HG03469 (cell line): ENCODE measurements at regions not wholly inside any gene's neighbourhood (a gene's known extent, or its start where the extent isn't known, plus 50 kb on each side); places are given as distances from the start of the nearest gene placed in this dataset.
"Not testable (repeated sequence)": the region's sequence is repeated elsewhere in the genome, so short reads cannot be mapped to it uniquely, and the experiment has no call there.

Experiments used
- ATAC-seq: cut with Tn5 transposase; IDR thresholded peaks from one replicate; pipeline ENCODE4 v1.9.1; 2021; ENCODE audit warnings: mild to moderate bottlenecking, moderate library complexity, moderate number of reproducible peaks; ENCODE audit not compliant: unreplicated experiment

- ATAC-seq, result no peak
These were observed 57.1 kb upstream of the EOMES start for GRCh38 chr3:27779176-27779575.

DNA sequence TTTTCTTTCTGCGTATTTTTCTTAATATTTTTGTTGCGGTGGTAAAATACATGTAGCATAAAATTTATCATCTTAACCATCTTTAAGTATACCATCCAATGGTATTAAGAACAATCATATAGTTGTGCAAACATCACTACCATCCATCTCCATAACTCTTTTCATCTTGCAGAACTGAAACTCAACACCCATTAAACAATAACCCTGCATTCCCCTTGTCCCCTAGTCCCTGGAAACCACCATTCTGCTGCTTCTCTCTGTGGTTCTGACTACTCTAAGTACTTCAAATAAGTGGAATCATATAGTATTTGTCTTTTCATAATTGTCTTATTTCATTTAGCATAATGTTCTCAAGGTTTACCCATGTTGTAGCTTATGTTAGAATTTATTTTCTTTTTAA, 67.3 kb upstream of the EOMES start:
- no peak for ATAC-seq

GRCh38 chr3:27791956-27792355, 69.8 kb upstream of the EOMES start:
- no peak for ATAC-seq

GRCh38 chr3:27792869-27793268, 70.7 kb upstream of the EOMES start:
- ATAC-seq, result no peak

DNA sequence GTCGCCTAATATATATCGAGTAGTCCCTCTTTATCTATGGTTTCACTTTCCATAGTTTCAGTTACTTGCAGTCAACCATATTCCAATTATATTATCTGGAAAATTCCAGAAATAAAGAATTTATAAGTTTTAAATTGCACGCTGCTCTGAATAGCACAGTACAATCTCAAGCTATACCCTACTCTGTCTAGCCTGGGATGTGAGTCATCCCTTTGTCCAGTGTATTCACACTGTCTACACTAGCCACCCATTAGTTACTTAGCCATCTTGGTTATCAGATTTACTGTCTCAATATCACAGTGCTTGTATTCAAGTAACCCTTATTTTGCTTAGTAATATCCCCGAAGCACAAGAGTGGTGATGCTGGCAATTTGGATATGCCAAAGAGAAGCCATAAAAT, 72.1 kb upstream of the EOMES start:
- ATAC-seq, result no peak

- no peak for ATAC-seq
These were observed 74.3 kb upstream of the EOMES start for GRCh38 chr3:27796365-27796875.

DNA sequence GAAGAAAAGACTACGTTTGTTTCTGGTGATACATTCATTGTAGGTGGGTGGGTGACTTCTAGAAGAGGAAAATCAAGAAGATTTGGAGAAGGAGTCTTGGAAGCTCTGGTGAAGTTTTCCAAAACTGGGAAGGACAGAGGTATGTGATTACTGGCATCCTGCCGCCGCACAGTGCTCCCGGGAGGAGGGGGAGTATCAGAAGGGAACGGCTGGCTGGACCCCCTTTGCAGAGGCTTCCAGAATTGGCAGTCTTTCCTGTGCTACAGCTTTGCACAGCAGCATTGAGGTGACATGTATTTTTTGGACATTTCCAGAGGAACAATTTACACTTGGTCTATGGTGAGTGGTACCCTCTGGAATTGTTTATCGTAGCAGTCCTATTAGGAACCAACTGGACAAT, 75.7 kb upstream of the EOMES start:
- no peak for ATAC-seq

- no peak for ATAC-seq
These were observed 78.1 kb upstream of the EOMES start for GRCh38 chr3:27800261-27800660.

- no peak for ATAC-seq
These were observed 80.3 kb upstream of the EOMES start for GRCh38 chr3:27802425-27802824.

DNA sequence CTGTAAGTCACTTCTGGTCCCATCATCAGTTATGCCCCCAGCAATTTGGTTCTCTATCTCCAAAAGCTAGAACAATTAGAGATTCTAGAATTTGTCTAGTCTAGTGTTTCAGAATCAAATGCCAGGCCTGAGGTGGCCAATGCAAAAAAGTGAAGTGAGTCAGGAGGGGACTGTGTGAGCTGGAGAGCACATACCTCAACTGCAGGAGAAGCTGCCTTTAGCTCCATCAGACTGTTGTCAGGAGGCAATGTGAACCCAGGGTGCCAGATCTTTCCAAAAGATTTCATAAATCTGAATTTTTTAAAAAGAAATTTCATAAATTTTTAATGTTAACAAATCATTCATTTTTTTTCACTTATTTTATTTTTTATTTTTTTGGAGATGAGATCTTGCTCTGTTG, 80.7 kb upstream of the EOMES start:
- no peak for ATAC-seq

GRCh38 chr3:27805282-27805681, 83.2 kb upstream of the EOMES start:
- ATAC-seq, result no peak

GRCh38 chr3:27813255-27813654, 91.1 kb upstream of the EOMES start:
- no peak for ATAC-seq

- ATAC-seq, result not testable (repeated sequence)
These were observed 99.5 kb upstream of the EOMES start for GRCh38 chr3:27821609-27822008.

DNA sequence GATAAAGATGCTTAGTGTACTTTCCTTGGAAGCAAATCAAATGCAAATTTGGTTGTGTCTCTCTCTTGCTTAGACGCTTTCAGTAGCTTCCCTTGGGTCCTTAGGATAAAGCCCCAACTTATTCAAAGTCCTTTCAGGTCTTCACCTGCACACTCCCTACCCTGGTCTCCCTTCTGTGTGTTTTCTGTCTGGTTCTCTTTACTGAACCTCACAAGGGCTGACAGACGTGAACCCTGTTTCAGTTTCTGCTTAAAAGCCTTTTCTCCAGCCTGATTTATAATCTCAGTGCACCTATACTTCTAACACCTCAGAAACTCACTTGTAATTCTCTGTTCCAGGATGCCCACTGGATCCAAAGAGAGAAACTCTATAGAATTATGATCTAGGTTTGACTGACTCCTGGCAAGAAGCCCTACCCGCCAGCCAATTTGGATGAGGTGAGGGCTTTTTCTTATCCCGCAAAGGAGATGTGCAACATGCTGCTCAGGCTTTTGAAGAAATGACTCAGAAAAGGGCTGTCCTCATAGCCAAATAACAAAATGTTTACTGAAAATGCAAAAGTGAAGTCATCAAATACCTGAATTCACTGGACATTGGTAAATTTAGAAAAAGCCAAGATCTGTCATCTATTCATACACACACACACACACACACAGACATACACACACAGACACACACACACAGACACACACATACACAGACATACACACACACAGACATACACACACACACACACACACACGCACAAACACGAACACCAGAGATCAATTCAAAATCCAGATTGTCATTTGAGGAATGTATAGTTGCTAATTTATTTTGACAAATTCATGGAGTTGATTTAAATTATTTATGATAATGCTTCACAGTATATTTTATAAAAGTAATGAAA, 102.4 kb upstream of the EOMES start:
- ATAC-seq, result no peak

GRCh38 chr3:27826448-27826847, 104.3 kb upstream of the EOMES start:
- ATAC-seq, result no peak

- no peak for ATAC-seq
These were observed 104.9 kb upstream of the EOMES start for GRCh38 chr3:27827041-27827440.

- ATAC-seq, result no peak
These were observed 118.9 kb upstream of the EOMES start for GRCh38 chr3:27840807-27841594.

DNA sequence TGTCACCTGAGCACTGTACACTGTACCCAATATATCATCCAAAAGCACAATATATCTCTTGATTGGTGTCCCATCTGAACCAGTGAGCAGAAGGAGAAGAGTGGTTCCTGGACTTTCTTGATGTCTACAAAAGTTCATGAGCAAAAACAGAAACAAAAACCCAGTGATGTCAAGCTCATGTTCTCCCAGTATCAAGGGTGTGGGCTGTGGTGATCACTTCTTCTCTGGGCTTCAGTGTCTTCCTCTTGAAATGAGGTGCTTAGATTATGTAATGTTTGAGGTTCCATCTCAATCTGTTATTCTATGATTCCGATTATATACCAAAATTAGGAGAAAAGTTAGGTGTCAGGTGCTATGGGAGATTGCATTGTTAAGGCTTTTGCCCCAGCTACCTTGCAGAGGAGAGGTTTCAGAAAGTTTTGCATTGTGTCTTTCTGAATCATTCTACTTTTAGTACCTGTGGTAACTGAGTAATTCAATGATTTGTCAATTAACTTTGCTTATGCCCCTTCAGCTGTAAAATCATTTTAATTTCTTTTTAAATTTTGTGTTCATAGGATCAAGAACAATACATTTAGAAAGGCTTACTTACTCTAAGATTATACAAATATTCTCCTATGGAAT, 122.0 kb upstream of the EOMES start:
- no peak for ATAC-seq

DNA sequence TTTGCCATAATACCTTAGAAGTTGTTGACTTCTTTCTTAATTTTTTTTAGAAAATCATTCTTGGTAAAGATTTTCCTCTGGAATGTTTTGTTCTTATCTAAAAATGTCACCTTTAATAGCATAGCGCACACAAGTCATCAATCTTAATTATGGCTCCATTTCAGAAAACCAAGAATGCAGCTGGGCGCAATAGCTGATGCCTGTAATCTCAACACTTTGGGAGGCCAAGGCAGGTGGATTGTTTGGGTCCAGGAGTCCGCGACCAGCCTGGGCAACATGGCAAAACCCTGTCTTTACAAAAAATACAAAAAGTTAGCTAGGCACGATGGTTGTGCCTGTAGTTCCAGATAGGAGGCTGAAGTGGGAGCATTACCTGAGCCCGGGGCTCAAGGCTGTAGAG, 125.6 kb upstream of the EOMES start:
- no peak for ATAC-seq

- ATAC-seq, result no peak
These were observed 126.7 kb upstream of the EOMES start for GRCh38 chr3:27848826-27849225.

GRCh38 chr3:27859821-27860220, 137.7 kb upstream of the EOMES start:
- ATAC-seq, result no peak
